ENCODE measurements at regions not wholly inside any gene's neighbourhood (a gene's known extent, or its start where the extent isn't known, plus 50 kb on each side); places are given as distances from the start of the nearest gene placed in this dataset.

GRCh38 chr7:142496545-142496991 lies 238.7 kb upstream of the PRSS58 start:
- peak in 2 of 3 experiments; percentile 28 to 48 for TF ChIP-seq CTCF (IDR thresholded peaks at IDR 0.05)
- no peak for TF ChIP-seq POLR2AphosphoS5 (IDR thresholded peaks at IDR 0.05; ENCODE audit: insufficient read depth in 1 of 2, low read depth in 1 of 2)
- no peak for TF ChIP-seq POLR2A (IDR thresholded peaks at IDR 0.05)

Measured in vagina (tissue), 2 donors.